ENCODE measurements at regions not wholly inside any gene's neighbourhood (a gene's known extent, or its start where the extent isn't known, plus 50 kb on each side); places are given as distances from the start of the nearest gene placed in this dataset.

DNA sequence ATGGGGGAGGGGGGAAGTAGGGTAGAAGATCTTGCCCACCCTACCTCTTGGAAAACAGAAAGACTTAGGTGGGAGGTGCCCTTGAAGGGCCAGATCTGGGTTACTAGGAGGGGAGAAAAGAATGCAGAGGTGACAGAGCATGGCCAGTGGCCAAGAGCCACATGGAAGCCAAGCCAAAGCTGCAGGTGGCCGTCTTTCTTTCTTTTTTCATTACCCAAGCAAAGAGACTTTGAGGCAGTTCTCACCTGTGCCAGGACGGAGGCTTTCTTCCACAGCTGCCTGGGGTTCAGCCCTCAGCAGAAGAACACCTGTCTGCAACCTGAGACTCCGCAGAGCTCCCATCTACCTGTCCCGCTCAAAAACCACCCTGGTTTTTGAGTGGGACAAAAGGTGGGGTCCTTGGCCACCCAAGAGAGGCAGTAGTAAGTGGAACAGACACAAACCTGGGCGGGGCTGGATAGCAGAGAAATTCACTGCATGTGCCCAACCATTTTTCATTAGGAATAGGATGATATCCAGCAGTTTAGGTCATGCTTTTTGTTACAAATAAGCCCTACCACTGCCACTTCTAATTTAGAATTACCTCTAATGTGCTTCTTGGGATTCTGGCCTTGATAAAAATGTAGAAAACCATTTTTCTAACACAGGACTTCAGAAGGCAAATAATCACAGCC, 116.5 kb downstream of the DYRK2 start:
- CTCF ChIA-PET: no interaction called here
- intact Hi-C loops (cut with micrococcal nuclease): no loop called here

More for the DNA sequence above, 116.5 kb downstream of the DYRK2 start:
- Histone ChIP-seq H3K27me3 (ENCODE audit: control insufficient read depth in 2 of 2, insufficient read depth in 2 of 2, low read length in 2 of 2) (no peaks in the 10 kb centered on the region), H3K79me2 (ENCODE audit: control insufficient read depth, insufficient read depth, low read length) (no peaks in the 10 kb centered on the region), H2AFZ (ENCODE audit: low read depth, low read length) (no peak overlapping the region), H3K9ac (replicated peaks; ENCODE audit: extremely low read depth, insufficient read depth, low read length) (no peak overlapping the region), H3K4me2 (ENCODE audit: insufficient read depth, low read length) (no peak overlapping the region), H3K27ac (ENCODE audit: insufficient read depth, low read depth, low read length) (no peak overlapping the region), H3K9me1 (replicated peaks; ENCODE audit: control insufficient read depth, extremely low read depth, insufficient read depth, low read length) (no peaks in the 10 kb centered on the region), H3K4me1 (ENCODE audit: control insufficient read depth, extremely low read depth, insufficient read depth, low read length) (no peaks in the 10 kb centered on the region), H3K4me3 (replicated peaks in 1 of 3; ENCODE audit: insufficient read depth in 1 of 3, low read depth in 1 of 3, low read length in 3 of 3) (no peak overlapping the region), H4K20me1 (replicated peaks; ENCODE audit: control insufficient read depth, extremely low read depth, insufficient read depth, low read length) (no peaks in the 10 kb centered on the region), H3K9me3 (replicated peaks; ENCODE audit: control insufficient read depth, insufficient read depth, low read length) (no peaks in the 10 kb centered on the region), H3K36me3 (ENCODE audit: control insufficient read depth in 2 of 2, extremely low read depth in 1 of 2, insufficient read depth in 2 of 2, low read length in 2 of 2) (no peaks in the 10 kb centered on the region)
- POLR2A ChIA-PET: no interaction called here
- dilution Hi-C loops (cut with MboI; ENCODE audit: extremely low pct_ligation_motif_present, low sequenced_read_pairs): no loop called here
- FAIRE-seq (no peak), DNase-seq (ENCODE audit: low read depth, low spot score) (no peak)
- no peak for TF ChIP-seq EZH2 (IDR thresholded peaks at IDR 0.05; ENCODE audit: borderline replicate concordance, low read depth, low read length, severe bottlenecking)
- TF ChIP-seq POLR2AphosphoS5 (IDR thresholded peaks at IDR 0.05; ENCODE audit: insufficient read depth, low read depth, low read length): no peak
- TF ChIP-seq FOS (IDR thresholded peaks at IDR 0.05; ENCODE audit: borderline replicate concordance, insufficient read depth, low read length): no peak
- no peak for TF ChIP-seq POLR2A (IDR thresholded peaks at IDR 0.05; ENCODE audit: low read depth, low read length)
- TF ChIP-seq GATA2 (IDR thresholded peaks at IDR 0.05; ENCODE audit: insufficient read depth, insufficient read length, low read depth, low read length): no peak
- no peak for TF ChIP-seq MYC (IDR thresholded peaks at IDR 0.05; ENCODE audit: low read depth, low read length)
- TF ChIP-seq JUN (IDR thresholded peaks at IDR 0.05; ENCODE audit: borderline replicate concordance, insufficient read depth, insufficient read length, low read depth): no peak
- TF ChIP-seq, protein P1, sequence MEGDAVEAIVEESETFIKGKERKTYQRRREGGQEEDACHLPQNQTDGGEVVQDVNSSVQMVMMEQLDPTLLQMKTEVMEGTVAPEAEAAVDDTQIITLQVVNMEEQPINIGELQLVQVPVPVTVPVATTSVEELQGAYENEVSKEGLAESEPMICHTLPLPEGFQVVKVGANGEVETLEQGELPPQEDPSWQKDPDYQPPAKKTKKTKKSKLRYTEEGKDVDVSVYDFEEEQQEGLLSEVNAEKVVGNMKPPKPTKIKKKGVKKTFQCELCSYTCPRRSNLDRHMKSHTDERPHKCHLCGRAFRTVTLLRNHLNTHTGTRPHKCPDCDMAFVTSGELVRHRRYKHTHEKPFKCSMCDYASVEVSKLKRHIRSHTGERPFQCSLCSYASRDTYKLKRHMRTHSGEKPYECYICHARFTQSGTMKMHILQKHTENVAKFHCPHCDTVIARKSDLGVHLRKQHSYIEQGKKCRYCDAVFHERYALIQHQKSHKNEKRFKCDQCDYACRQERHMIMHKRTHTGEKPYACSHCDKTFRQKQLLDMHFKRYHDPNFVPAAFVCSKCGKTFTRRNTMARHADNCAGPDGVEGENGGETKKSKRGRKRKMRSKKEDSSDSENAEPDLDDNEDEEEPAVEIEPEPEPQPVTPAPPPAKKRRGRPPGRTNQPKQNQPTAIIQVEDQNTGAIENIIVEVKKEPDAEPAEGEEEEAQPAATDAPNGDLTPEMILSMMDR (IDR thresholded peaks at IDR 0.05; ENCODE audit: extremely low read depth in 1 of 2, insufficient read depth in 1 of 2, low read depth in 1 of 2, low read length in 2 of 2): no peak
- TF ChIP-seq, protein P2, sequence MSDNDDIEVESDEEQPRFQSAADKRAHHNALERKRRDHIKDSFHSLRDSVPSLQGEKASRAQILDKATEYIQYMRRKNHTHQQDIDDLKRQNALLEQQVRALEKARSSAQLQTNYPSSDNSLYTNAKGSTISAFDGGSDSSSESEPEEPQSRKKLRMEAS (IDR thresholded peaks at IDR 0.05; ENCODE audit: insufficient read depth, insufficient read length): no peak
- no TSS peak for BruUV-seq (replicated peaks)
